Astrocyte of the cerebellum (primary cell): ENCODE measurements at regions not wholly inside any gene's neighbourhood (a gene's known extent, or its start where the extent isn't known, plus 50 kb on each side); places are given as distances from the start of the nearest gene placed in this dataset.

Experiments
- DNase-seq: peaks from one replicate; pipeline ENCODE4 v3.0.0-alpha.2; 2011; ENCODE audit warnings: low read depth
- H3K4me3 ChIP-seq: 2 replicates; pipeline ENCODE4 v1.5.1; 2011; ENCODE audit warnings: mild to moderate bottlenecking, low read depth, low read length, moderate library complexity
- CTCF ChIP-seq: IDR thresholded peaks from 2 replicates; pipeline ENCODE4 v1.5.1; 2012; ENCODE audit warnings: low read length, low read depth, moderate library complexity, mild to moderate bottlenecking; ENCODE audit errors: missing control alignments
- in situ Hi-C: cut with HindIII; loops from 2 replicates; pipeline ENCODE4 v1.10.0; 2017; ENCODE audit warnings: low sequenced_read_pairs

- peak; percentile 55 for DNase-seq
- H3K4me3 ChIP-seq, result no peak overlapping the region
- TF ChIP-seq CTCF, result no peak
- in situ Hi-C loops, result no loop called here
Measured at GRCh38 chr4:24730256-24731001, 64.9 kb upstream of the SOD3 start.

- no peak overlapping the region for H3K4me3 ChIP-seq
- no peak for TF ChIP-seq CTCF
- in situ Hi-C loops, result no loop called here
- no peak for DNase-seq
Measured at GRCh38 chr4:24731448-24731847, 63.9 kb upstream of the SOD3 start.

- no peak overlapping the region for H3K4me3 ChIP-seq
- TF ChIP-seq CTCF, result no peak
- in situ Hi-C loops, result no loop called here
- DNase-seq, result no peak
Measured at GRCh38 chr4:24734511-24734910, 60.9 kb upstream of the SOD3 start.

- no peak for DNase-seq
- in situ Hi-C loops, result no loop called here
- TF ChIP-seq CTCF, result no peak
- no peak overlapping the region for H3K4me3 ChIP-seq
Measured at GRCh38 chr4:24736066-24736465, 59.3 kb upstream of the SOD3 start.

- no peak for DNase-seq
- TF ChIP-seq CTCF, result no peak
- no peak overlapping the region for H3K4me3 ChIP-seq
- in situ Hi-C loops, result no loop called here
Measured at GRCh38 chr4:24741910-24742309, 53.5 kb upstream of the SOD3 start.

- no peak for TF ChIP-seq CTCF
- no peak for DNase-seq
- no peak overlapping the region for H3K4me3 ChIP-seq
- in situ Hi-C loops, result no loop called here
Measured at GRCh38 chr4:24742335-24742734, 53.0 kb upstream of the SOD3 start.
